ENCODE measurements at regions not wholly inside any gene's neighbourhood (a gene's known extent, or its start where the extent isn't known, plus 50 kb on each side); places are given as distances from the start of the nearest gene placed in this dataset.

- H3K27me3 Mint-ChIP-seq: no peaks in the 10 kb centered on the region
- H3K4me1 Mint-ChIP-seq: no peaks in the 10 kb centered on the region
- H3K9me3 Mint-ChIP-seq: peaks cover 5% of the 10 kb centered on the region
- H3K27ac Mint-ChIP-seq: no peak overlapping the region
- H3K4me3 Mint-ChIP-seq: no peak overlapping the region
- no peaks in the 10 kb centered on the region for H3K36me3 Mint-ChIP-seq
- no peak for DNase-seq
Measured at GRCh38 chr13:107076801-107077200, 508.9 kb upstream of the ARGLU1 start.

- H3K27ac Mint-ChIP-seq: no peak overlapping the region
- H3K9me3 Mint-ChIP-seq: peaks cover 5% of the 10 kb centered on the region
Measured at GRCh38 chr13:107075576-107075975, 507.6 kb upstream of the ARGLU1 start.

GRCh38 chr13:107070792-107071191 is 502.9 kb upstream of the ARGLU1 start:
- DNase-seq: no peak
- no peak overlapping the region for H3K4me3 Mint-ChIP-seq
- H3K27ac Mint-ChIP-seq: no peak overlapping the region
- H3K36me3 Mint-ChIP-seq: no peaks in the 10 kb centered on the region
- H3K9me3 Mint-ChIP-seq: peaks cover 5% of the 10 kb centered on the region
- H3K4me1 Mint-ChIP-seq: no peaks in the 10 kb centered on the region
- H3K27me3 Mint-ChIP-seq: no peaks in the 10 kb centered on the region

More at GRCh38 chr13:107075576-107075975, 507.6 kb upstream of the ARGLU1 start:
- Mint-ChIP-seq H3K36me3 (no peaks in the 10 kb centered on the region), H3K4me3 (no peak overlapping the region), H3K27me3 (no peaks in the 10 kb centered on the region), H3K4me1 (no peaks in the 10 kb centered on the region)
- no peak for DNase-seq

DNA sequence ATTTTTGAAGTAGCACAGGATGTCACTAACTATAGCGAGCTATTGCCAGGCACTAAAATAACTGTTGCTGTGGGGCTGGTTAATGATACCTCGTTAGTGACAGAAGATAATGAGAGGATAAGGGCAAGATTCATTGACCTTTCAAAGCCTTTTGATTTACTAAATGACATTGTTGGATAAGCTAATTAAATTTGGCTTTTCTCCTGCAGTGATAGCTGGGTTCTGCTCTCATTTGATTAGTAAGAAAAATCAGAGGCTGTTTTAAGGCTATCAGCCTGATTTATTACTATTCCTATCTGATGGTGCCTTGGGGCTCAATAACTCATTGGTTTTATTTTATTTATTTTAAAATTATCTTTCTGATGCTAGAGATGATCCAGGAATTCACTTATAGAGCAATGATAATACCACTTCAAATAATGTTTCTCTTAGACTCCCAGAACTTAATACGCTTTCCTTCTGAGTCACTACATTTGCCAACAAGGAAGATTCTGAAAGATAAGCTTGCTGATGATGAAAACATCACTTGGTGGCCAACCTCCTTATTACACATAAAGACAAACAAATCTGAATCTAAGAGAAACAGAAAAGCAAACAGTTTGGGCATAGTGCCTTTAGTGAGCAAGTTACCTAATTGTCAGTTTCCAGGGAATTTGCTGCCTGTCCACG is 501.3 kb upstream of the ARGLU1 start:
- Mint-ChIP-seq H3K27ac (no peak overlapping the region), H3K4me3 (no peak overlapping the region), H3K9me3 (peaks cover 2% of the 10 kb centered on the region), H3K36me3 (no peaks in the 10 kb centered on the region), H3K27me3 (no peaks in the 10 kb centered on the region), H3K4me1 (no peaks in the 10 kb centered on the region)
- no peak for DNase-seq

- Mint-ChIP-seq H3K4me3 (no peak overlapping the region), H3K27ac (no peak overlapping the region), H3K27me3 (no peaks in the 10 kb centered on the region), H3K4me1 (no peaks in the 10 kb centered on the region), H3K36me3 (no peaks in the 10 kb centered on the region), H3K9me3 (no peaks in the 10 kb centered on the region)
- no peak for DNase-seq
Measured at GRCh38 chr13:107067381-107067780, 499.4 kb upstream of the ARGLU1 start.

GRCh38 chr13:107066355-107066754 is 498.4 kb upstream of the ARGLU1 start:
- Mint-ChIP-seq H3K9me3 (no peaks in the 10 kb centered on the region), H3K27ac (no peak overlapping the region), H3K36me3 (no peaks in the 10 kb centered on the region), H3K4me3 (no peak overlapping the region), H3K27me3 (no peaks in the 10 kb centered on the region), H3K4me1 (no peaks in the 10 kb centered on the region)
- DNase-seq: no peak

- H3K27ac Mint-ChIP-seq: no peak overlapping the region
- H3K27me3 Mint-ChIP-seq: no peaks in the 10 kb centered on the region
- no peaks in the 10 kb centered on the region for H3K4me1 Mint-ChIP-seq
- DNase-seq: no peak
- H3K36me3 Mint-ChIP-seq: no peaks in the 10 kb centered on the region
- no peaks in the 10 kb centered on the region for H3K9me3 Mint-ChIP-seq
- H3K4me3 Mint-ChIP-seq: no peak overlapping the region
Measured at GRCh38 chr13:107065036-107065435, 497.1 kb upstream of the ARGLU1 start.

DNA sequence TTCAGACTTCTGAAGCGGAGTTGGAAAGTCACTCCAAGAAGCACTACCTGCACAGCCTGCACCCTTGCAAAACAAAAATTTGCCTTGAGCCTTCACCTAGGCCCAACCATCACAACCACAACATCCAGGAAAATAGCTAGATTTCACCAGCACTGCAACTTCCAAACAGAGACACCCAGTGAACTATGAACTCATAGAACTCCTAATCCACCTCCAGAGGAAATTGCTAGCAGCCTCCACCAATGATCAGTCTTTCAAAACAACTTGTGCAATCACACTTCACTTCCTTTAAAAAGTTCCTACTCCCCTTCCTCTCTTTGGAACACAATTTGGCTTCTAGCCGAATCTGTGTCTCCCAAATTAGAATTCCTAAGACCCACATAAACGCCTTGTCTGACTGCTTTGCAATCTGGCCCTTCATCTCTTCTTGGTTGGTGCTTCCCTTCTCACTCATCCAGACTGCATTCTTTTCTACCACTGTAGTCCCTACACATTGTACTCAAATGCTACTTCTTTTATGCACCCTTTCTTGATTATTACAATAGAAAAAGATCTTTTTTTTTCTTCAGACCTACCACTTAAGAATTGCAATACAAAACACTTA is 489.2 kb upstream of the ARGLU1 start:
- DNase-seq: no peak
- Mint-ChIP-seq H3K4me3 (no peak overlapping the region), H3K27me3 (no peaks in the 10 kb centered on the region), H3K4me1 (no peaks in the 10 kb centered on the region), H3K27ac (no peak overlapping the region), H3K9me3 (no peaks in the 10 kb centered on the region), H3K36me3 (no peaks in the 10 kb centered on the region)

GRCh38 chr13:107043021-107043956 is 475.4 kb upstream of the ARGLU1 start:
- Mint-ChIP-seq H3K27me3 (no peaks in the 10 kb centered on the region), H3K4me1 (no peaks in the 10 kb centered on the region), H3K4me3 (no peak overlapping the region), H3K27ac (no peak overlapping the region), H3K36me3 (no peaks in the 10 kb centered on the region), H3K9me3 (peaks cover 7% of the 10 kb centered on the region)
- DNase-seq: no peak

DNA sequence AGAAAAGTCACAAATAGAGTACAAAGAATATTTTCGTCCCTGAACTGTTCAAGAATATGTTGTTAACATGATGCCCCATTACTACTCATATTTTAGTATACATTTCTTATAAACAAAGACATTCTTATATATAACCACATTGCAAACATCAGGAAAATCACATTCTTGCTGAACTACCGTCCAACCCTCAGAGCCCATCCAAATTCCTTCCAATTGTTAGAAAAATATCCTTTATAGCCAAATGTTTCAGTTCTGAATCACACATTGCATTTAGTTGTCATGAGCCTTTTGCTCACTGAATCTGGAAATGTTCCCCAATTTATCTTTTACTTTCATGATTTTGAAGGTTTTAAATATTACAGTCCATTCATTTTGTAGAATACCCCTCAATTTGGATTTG is 467.8 kb upstream of the ARGLU1 start:
- H3K36me3 Mint-ChIP-seq: no peaks in the 10 kb centered on the region
- H3K4me1 Mint-ChIP-seq: no peaks in the 10 kb centered on the region
- no peaks in the 10 kb centered on the region for H3K27me3 Mint-ChIP-seq
- DNase-seq: no peak
- peaks cover 2% of the 10 kb centered on the region for H3K9me3 Mint-ChIP-seq
- H3K27ac Mint-ChIP-seq: no peak overlapping the region
- no peak overlapping the region for H3K4me3 Mint-ChIP-seq

DNA sequence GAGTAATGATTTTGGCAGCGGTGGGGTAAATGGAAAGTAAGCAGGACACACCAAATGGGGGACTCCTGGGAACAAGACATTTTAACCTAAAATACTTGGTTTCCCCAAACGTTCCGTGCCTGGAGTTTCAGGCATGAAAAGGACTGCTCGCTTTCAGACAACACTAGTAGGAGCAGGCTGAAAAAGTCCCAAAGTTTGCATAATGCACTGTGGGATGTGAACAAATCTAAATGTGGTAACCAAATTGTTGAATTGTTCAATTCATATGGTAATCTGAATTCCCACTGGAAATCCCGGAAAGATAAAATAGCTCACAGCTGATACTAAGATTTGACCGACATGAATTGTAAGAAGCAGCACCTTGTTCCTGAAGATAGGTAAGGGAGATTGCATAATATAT is 467.2 kb upstream of the ARGLU1 start:
- no peaks in the 10 kb centered on the region for H3K36me3 Mint-ChIP-seq
- no peak for DNase-seq
- H3K4me3 Mint-ChIP-seq: no peak overlapping the region
- no peaks in the 10 kb centered on the region for H3K27me3 Mint-ChIP-seq
- peaks cover 2% of the 10 kb centered on the region for H3K9me3 Mint-ChIP-seq
- H3K4me1 Mint-ChIP-seq: no peaks in the 10 kb centered on the region
- H3K27ac Mint-ChIP-seq: no peak overlapping the region

DNA sequence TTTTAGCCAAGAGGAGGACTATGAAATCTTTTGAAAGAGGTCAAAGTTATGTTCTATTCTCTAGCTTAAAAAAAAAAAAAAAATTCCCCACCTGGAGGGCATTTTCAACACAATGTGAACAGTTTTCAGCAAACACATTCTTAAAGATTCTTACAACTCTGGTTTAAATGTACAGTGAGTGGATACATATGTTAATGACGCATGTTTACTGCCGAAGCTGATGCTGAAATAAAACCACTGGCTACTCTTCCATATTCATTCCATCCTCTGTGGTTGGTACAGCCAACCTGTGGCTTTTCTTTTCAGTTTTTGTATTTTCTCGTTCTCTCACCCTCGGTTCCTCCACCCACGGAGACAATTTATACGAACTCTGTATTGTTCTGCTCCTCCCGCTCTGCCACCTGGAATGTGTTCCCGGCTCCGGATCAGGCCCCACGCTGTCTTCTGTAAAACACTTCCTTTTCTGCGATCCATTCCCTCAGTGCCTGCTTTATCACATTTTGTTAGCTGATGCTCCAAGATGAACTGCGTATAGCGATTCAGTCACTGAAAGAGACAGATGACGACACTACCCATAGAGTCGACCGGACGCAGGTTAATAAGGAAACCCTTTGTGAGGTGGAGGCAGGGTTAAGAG is 466.4 kb upstream of the ARGLU1 start:
- Mint-ChIP-seq H3K4me1 (no peaks in the 10 kb centered on the region), H3K4me3 (no peak overlapping the region), H3K27me3 (no peaks in the 10 kb centered on the region), H3K27ac (no peak overlapping the region), H3K9me3 (no peaks in the 10 kb centered on the region), H3K36me3 (no peaks in the 10 kb centered on the region)
- no peak for DNase-seq

DNA sequence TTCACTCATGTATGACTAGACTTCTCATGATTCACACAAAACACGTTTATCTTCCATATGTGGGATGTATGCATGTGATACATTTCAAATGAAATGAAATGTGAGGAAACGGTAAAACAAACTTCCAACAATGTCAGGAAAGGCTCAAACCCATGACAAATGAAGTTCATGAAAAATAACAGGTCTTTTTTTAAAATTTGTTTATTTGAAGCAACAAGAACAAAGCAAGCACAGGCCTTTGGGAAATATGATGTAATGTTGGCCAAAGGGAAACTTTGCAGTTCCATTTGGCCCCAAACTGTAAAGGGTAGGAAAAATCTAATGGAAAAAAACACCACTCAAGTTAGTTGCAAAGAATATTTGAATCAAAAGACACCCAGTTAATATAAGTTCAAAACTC is 463.8 kb upstream of the ARGLU1 start:
- no peaks in the 10 kb centered on the region for H3K27me3 Mint-ChIP-seq
- H3K4me3 Mint-ChIP-seq: no peak overlapping the region
- no peak for DNase-seq
- H3K4me1 Mint-ChIP-seq: no peaks in the 10 kb centered on the region
- H3K36me3 Mint-ChIP-seq: no peaks in the 10 kb centered on the region
- no peak overlapping the region for H3K27ac Mint-ChIP-seq
- no peaks in the 10 kb centered on the region for H3K9me3 Mint-ChIP-seq

- Mint-ChIP-seq H3K4me1 (no peaks in the 10 kb centered on the region), H3K4me3 (no peak overlapping the region), H3K27me3 (no peaks in the 10 kb centered on the region), H3K36me3 (no peaks in the 10 kb centered on the region), H3K27ac (no peak overlapping the region), H3K9me3 (no peaks in the 10 kb centered on the region)
- no peak for DNase-seq
Measured at GRCh38 chr13:107028751-107029150, 460.8 kb upstream of the ARGLU1 start.

DNA sequence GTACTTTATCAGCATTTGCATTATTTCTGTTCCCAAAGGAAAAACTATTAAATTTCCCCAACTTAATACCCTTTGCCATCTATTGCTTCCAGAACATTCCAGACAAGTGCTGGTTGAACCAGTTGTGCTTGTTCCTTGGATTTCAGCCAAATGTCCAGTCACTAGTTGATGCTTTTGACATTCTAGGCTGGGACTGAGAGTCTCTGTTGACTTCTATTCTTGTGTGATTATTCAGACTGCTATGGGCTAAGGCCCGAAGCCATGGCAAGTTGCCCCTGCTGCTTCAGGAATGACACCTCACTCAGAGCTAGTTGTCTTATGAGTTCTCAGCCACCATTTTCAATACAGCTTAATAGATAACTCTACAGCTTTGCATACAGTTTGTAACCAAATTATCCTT is 458.1 kb upstream of the ARGLU1 start:
- no peak overlapping the region for H3K27ac Mint-ChIP-seq
- no peaks in the 10 kb centered on the region for H3K9me3 Mint-ChIP-seq
- H3K4me3 Mint-ChIP-seq: no peak overlapping the region
- no peak for DNase-seq
- no peaks in the 10 kb centered on the region for H3K36me3 Mint-ChIP-seq
- H3K4me1 Mint-ChIP-seq: no peaks in the 10 kb centered on the region
- no peaks in the 10 kb centered on the region for H3K27me3 Mint-ChIP-seq

Data from activated naive CD8-positive, alpha-beta T cell treated with anti-CD3 and anti-CD28 coated beads for 36 hours (primary cell).